IMR-90 (cell line): ENCODE measurements at regions not wholly inside any gene's neighbourhood (a gene's known extent, or its start where the extent isn't known, plus 50 kb on each side); places are given as distances from the start of the nearest gene placed in this dataset.
"Not testable (repeated sequence)": the region's sequence is repeated elsewhere in the genome, so short reads cannot be mapped to it uniquely, and the experiment has no call there.

Experiments used
- ATAC-seq: fragments of 200-7000 bp; cut with Tn5 transposase; 2 replicates; pipeline ENCODE4 v1.9.1; 2020; ENCODE audit warnings: low read depth, mild to moderate bottlenecking, moderate library complexity
- BruUV-seq: library from RNA; stranded (reverse); fragments of 400-500 nt; replicated peaks from 2 replicates; lab custom pipeline; 2021; lab: Mats Ljungman, UMichigan
- CTCF ChIA-PET: fragments of 300-600 bp; formaldehyde crosslinking; extraction: SDS; loops from one replicate; lab custom pipeline; 2021; ENCODE audit warnings: antibody characterized with exemption; lab: Yijun Ruan, JAX
- POLR2A ChIA-PET: fragments of 300-600 bp; sonication (Branson Sonifier 250); formaldehyde crosslinking; loops from one replicate; lab custom pipeline; 2022; ENCODE audit warnings: antibody characterized with exemption; ENCODE audit not compliant: unreplicated experiment; lab: Charles Lee
- DNase-seq: peaks from one replicate; pipeline ENCODE4 v3.0.0; 2013
- H2AFZ ChIP-seq: replicated peaks from 2 replicates; pipeline ENCODE3; 2013; ENCODE audit warnings: low read length, mild to moderate bottlenecking; ENCODE audit not compliant: poor library complexity
- H2AK5ac ChIP-seq: 2 replicates; pipeline ENCODE4 v1.6.1; 2013; ENCODE audit warnings: low read depth, low read length, inconsistent platforms
- H2AK9ac ChIP-seq: replicated peaks from 2 replicates; pipeline ENCODE3; 2013; ENCODE audit warnings: mild to moderate bottlenecking, low read depth, low read length, moderate library complexity; ENCODE audit not compliant: poor library complexity
- H2BK120ac ChIP-seq: 2 replicates; pipeline ENCODE4 v1.6.1; 2013; ENCODE audit warnings: low read depth, low read length, inconsistent platforms
- H2BK15ac ChIP-seq: 3 replicates; pipeline ENCODE4 v1.6.1; 2013; ENCODE audit warnings: low read depth, low read length, inconsistent platforms
- H2BK20ac ChIP-seq: 2 replicates; pipeline ENCODE4 v1.6.1; 2013; ENCODE audit warnings: low read depth, mild to moderate bottlenecking, inconsistent platforms, low read length, moderate library complexity
- H2BK5ac ChIP-seq: 2 replicates; pipeline ENCODE4 v1.6.1; 2013; ENCODE audit warnings: mild to moderate bottlenecking, low read depth, low read length, inconsistent platforms; ENCODE audit not compliant: poor library complexity, severe bottlenecking
- H3K14ac ChIP-seq: replicated peaks from 2 replicates; pipeline ENCODE4 v1.6.1; 2013; ENCODE audit warnings: low read depth, low read length, inconsistent platforms
- H3K18ac ChIP-seq: 2 replicates; pipeline ENCODE4 v1.6.1; 2013; ENCODE audit warnings: low read depth, low read length, control low read depth
- H3K23ac ChIP-seq: 2 replicates; pipeline ENCODE4 v1.6.1; 2013; ENCODE audit warnings: low read depth, low read length, inconsistent platforms
- H3K27ac ChIP-seq: 2 replicates; pipeline ENCODE4 v1.5.1; 2013; ENCODE audit warnings: mild to moderate bottlenecking, control low read depth, low read length; ENCODE audit not compliant: insufficient read depth
- H3K27me3 ChIP-seq: 2 replicates; pipeline ENCODE4 v1.6.1; 2013; ENCODE audit warnings: low read length; ENCODE audit not compliant: control insufficient read depth, insufficient read depth
- H3K36me3 ChIP-seq: 2 replicates; pipeline ENCODE4 v1.6.1; 2013; ENCODE audit warnings: low read length, mixed read lengths; ENCODE audit not compliant: control insufficient read depth, insufficient read depth
- H3K4ac ChIP-seq: 2 replicates; pipeline ENCODE4 v1.6.1; 2013; ENCODE audit warnings: low read depth, low read length, inconsistent platforms
- H3K4me1 ChIP-seq: 2 replicates; pipeline ENCODE4 v1.6.1; 2013; ENCODE audit warnings: low read length, mixed read lengths; ENCODE audit not compliant: control insufficient read depth, insufficient read depth
- H3K4me2 ChIP-seq: 2 replicates; pipeline ENCODE4 v1.6.1; 2013; ENCODE audit warnings: low read depth, mild to moderate bottlenecking, control low read depth, low read length, moderate library complexity
- H3K4me3 ChIP-seq: 2 replicates; pipeline ENCODE4 v1.5.1; 2013; ENCODE audit warnings: low read depth, mild to moderate bottlenecking, control low read depth, low read length, moderate library complexity; ENCODE audit not compliant: insufficient read depth
- H3K56ac ChIP-seq: 2 replicates; pipeline ENCODE4 v1.6.1; 2013; ENCODE audit warnings: low read length, inconsistent platforms; ENCODE audit not compliant: insufficient read depth; ENCODE audit errors: extremely low read depth
- H3K79me1 ChIP-seq, 2 experiments: 2 replicates each; pipeline ENCODE4 v1.6.1; 2013; ENCODE audit warnings: low read length in 2 of 2, inconsistent platforms in 1 of 2, low read depth in 1 of 2
- H3K9ac ChIP-seq: 2 replicates; pipeline ENCODE4 v1.6.1; 2013; ENCODE audit warnings: low read depth, low read length, control low read depth
- H3K9me1 ChIP-seq: 2 replicates; pipeline ENCODE4 v1.6.1; 2013; ENCODE audit warnings: low read length, inconsistent platforms; ENCODE audit not compliant: insufficient read depth
- H3K9me3 ChIP-seq: 2 replicates; pipeline ENCODE4 v1.6.1; 2013; ENCODE audit warnings: low read length; ENCODE audit not compliant: control insufficient read depth, insufficient read depth
- H4K20me1 ChIP-seq: 2 replicates; pipeline ENCODE4 v1.6.1; 2013; ENCODE audit warnings: low read length, inconsistent platforms; ENCODE audit not compliant: insufficient read depth
- H4K5ac ChIP-seq: 2 replicates; pipeline ENCODE4 v1.6.1; 2013; ENCODE audit warnings: mild to moderate bottlenecking, low read depth, low read length, control low read depth
- H4K8ac ChIP-seq, 2 experiments: 2 replicates each; pipeline ENCODE4 v1.6.1; 2013; ENCODE audit warnings: low read depth in 2 of 2, low read length in 2 of 2, control low read depth in 1 of 2, inconsistent platforms in 1 of 2
- H4K91ac ChIP-seq: 2 replicates; pipeline ENCODE4 v1.6.1; 2013; ENCODE audit warnings: low read depth, low read length, inconsistent platforms; ENCODE audit not compliant: insufficient read depth
- WGBS, 2 experiments: methylation state at CpG; one replicate each; pipeline versions ENCODE4 v1.1.5 to v1.1.7; 2013; ENCODE audit warnings: missing lambda C conversion rate in 2 of 2; ENCODE audit not compliant: insufficient read length in 1 of 2; ENCODE audit errors: extremely low coverage in 2 of 2; 5-methylcytosine and 5-hydroxymethylcytosine counted together
- dilution Hi-C: fragments of 300-500 bp; cut with HindIII; formaldehyde crosslinking; loops from one replicate; pipeline ENCODE4 v1.14.3; 2018; ENCODE audit warnings: low sequenced_read_pairs; ENCODE audit not compliant: unreplicated experiment
- in situ Hi-C: fragments of 300-500 bp; cut with MboI; formaldehyde crosslinking; loops from 3 replicates; pipeline ENCODE4 v1.14.3; 2019; ENCODE audit warnings: low sequenced_read_pairs, inconsistent platforms, mixed read lengths
- intact Hi-C: fragments of 100-400 bp; cut with micrococcal nuclease; formaldehyde crosslinking; loops from 2 replicates; pipeline ENCODE4 v1.10.0; 2022

- in situ Hi-C loops, H2BK5ac ChIP-seq, H2BK20ac ChIP-seq, H3K4ac ChIP-seq, BruUV-seq, H3K4me1 ChIP-seq, H4K8ac ChIP-seq, ATAC-seq, H4K91ac ChIP-seq, H2AK9ac ChIP-seq, H3K27me3 ChIP-seq, H3K14ac ChIP-seq, CTCF ChIA-PET, H3K4me3 ChIP-seq, H3K18ac ChIP-seq, DNase-seq, H3K23ac ChIP-seq, intact Hi-C loops, H4K5ac ChIP-seq, H3K9ac ChIP-seq, H2AFZ ChIP-seq, dilution Hi-C loops, H3K9me1 ChIP-seq, POLR2A ChIA-PET, H3K56ac ChIP-seq, H3K36me3 ChIP-seq, H4K20me1 ChIP-seq, H3K4me2 ChIP-seq, H3K79me1 ChIP-seq, H2BK15ac ChIP-seq, H2BK120ac ChIP-seq, H2AK5ac ChIP-seq, H3K27ac ChIP-seq, H3K9me3 ChIP-seq: not testable (repeated sequence)
- WGBS, 2 experiments: 60% methylated on average over 1 of the region's 12 CpGs; no CpG with 5 or more reads in 1 of the 2 experiments
Measured at GRCh38 chr20:12555849-12556248, 452.9 kb upstream of the SPTLC3 start.
